ENCODE measurements at regions not wholly inside any gene's neighbourhood (a gene's known extent, or its start where the extent isn't known, plus 50 kb on each side); places are given as distances from the start of the nearest gene placed in this dataset.
A peak's percentile ranks its signal among the peaks of the same experiment; 100 is the strongest.

DNA sequence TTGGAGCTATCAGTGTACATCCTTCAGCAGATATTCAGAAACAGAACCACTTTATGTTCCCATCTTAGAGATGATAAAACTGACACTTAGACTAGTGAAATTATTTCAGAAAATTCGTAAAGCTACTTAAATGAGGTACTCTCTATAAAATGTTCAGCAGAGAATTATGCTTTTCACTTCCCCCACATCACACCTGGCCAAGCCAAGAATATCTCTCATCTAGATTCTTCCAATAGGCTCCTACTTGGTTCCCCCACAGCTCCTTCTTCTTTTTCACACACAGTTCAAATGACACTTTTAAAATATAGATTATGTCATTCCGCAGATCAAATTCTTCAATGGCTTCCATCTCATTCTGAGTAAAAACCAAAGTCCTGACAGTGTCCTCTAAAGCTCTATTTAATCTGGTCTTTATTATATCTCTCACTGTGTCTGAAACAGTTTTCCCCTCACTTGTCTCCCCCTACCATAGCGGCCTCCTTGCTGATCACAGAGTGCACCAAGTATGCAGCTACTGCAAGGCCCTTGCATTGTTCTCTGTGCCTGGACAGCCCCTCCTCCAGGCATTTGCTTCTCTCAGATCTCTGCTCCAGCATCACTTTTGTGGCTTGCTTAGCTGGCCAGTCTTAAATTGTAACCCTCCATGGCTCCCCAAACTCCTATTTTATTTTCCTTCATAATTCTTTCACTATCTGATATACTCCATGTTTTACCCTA is 736.8 kb upstream of the USP15 start:
- Mint-ChIP-seq H3K27me3 (ENCODE audit: insufficient read depth, low read depth) (no peaks in the 10 kb centered on the region), H3K9me3 (no peaks in the 10 kb centered on the region), H3K4me3 (no peak overlapping the region), H3K36me3 (no peaks in the 10 kb centered on the region), H3K27ac (no peak overlapping the region), H3K4me1 (peaks cover 28% of the 10 kb centered on the region)
- no peaks in the 10 kb centered on the region for H3K79me2 ChIP-seq (ENCODE audit: low read depth)
- no peak overlapping the region for H3K4me2 ChIP-seq
- H3K4me1 ChIP-seq, result peaks cover 18% of the 10 kb centered on the region
- H2AFZ ChIP-seq (replicated peaks), result no peak overlapping the region
- no peak overlapping the region for H3K4me3 ChIP-seq
- H3K27ac ChIP-seq, result no peak overlapping the region
- H3K27me3 ChIP-seq, result no peaks in the 10 kb centered on the region
- peaks cover 8% of the 10 kb centered on the region for H3F3A ChIP-seq (ENCODE audit: low read depth)
- no peaks in the 10 kb centered on the region for H3K9me3 ChIP-seq (ENCODE audit: low read depth)
- H3K36me3 ChIP-seq, result no peaks in the 10 kb centered on the region
- TF ChIP-seq EZH2phosphoT487 (IDR thresholded peaks at IDR 0.05), result no peak
- no peak for TF ChIP-seq EZH2 (IDR thresholded peaks at IDR 0.05)
- TF ChIP-seq, protein P1, sequence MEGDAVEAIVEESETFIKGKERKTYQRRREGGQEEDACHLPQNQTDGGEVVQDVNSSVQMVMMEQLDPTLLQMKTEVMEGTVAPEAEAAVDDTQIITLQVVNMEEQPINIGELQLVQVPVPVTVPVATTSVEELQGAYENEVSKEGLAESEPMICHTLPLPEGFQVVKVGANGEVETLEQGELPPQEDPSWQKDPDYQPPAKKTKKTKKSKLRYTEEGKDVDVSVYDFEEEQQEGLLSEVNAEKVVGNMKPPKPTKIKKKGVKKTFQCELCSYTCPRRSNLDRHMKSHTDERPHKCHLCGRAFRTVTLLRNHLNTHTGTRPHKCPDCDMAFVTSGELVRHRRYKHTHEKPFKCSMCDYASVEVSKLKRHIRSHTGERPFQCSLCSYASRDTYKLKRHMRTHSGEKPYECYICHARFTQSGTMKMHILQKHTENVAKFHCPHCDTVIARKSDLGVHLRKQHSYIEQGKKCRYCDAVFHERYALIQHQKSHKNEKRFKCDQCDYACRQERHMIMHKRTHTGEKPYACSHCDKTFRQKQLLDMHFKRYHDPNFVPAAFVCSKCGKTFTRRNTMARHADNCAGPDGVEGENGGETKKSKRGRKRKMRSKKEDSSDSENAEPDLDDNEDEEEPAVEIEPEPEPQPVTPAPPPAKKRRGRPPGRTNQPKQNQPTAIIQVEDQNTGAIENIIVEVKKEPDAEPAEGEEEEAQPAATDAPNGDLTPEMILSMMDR (IDR thresholded peaks at IDR 0.05), result no peak
- no peaks in the 10 kb centered on the region for H4K20me1 ChIP-seq (ENCODE audit: low read depth)
- peak; percentile 58 for DNase-seq (ENCODE audit: low spot score)
- H3K9ac ChIP-seq, result no peak overlapping the region

DNA sequence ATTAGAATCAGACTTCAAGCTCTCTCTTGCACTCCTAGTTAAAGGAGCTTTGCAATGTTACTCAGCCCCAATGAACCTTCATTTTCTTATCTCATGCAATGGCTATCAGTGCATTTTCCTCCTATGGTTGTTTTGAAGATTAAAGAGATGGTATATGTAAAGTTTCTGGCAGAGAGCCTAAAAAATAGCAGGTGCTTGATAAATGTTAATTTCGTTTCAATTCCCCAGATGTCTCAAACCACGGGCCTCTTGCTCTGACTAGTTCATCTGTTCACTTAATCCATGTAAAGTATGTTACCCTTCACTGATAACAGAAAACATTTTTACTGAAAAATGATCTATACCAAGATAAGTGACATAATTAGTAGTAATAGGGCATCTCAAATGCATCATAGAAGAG is 735.4 kb upstream of the USP15 start:
- Histone ChIP-seq H3K27ac (no peak overlapping the region), H3K4me2 (no peak overlapping the region), H3K4me1 (peaks cover 18% of the 10 kb centered on the region), H3K9ac (no peak overlapping the region), H3K9me3 (ENCODE audit: low read depth) (no peaks in the 10 kb centered on the region), H3K27me3 (no peaks in the 10 kb centered on the region), H3K36me3 (no peaks in the 10 kb centered on the region), H4K20me1 (ENCODE audit: low read depth) (no peaks in the 10 kb centered on the region), H3K79me2 (ENCODE audit: low read depth) (no peaks in the 10 kb centered on the region), H3K4me3 (no peak overlapping the region), H3F3A (ENCODE audit: low read depth) (peaks cover 8% of the 10 kb centered on the region), H2AFZ (replicated peaks) (no peak overlapping the region)
- H3K9me3 Mint-ChIP-seq, result no peaks in the 10 kb centered on the region
- H3K4me3 Mint-ChIP-seq, result no peak overlapping the region
- no peak for DNase-seq (ENCODE audit: low spot score)
- H3K4me1 Mint-ChIP-seq, result peaks cover 28% of the 10 kb centered on the region
- no peaks in the 10 kb centered on the region for H3K36me3 Mint-ChIP-seq
- H3K27me3 Mint-ChIP-seq (ENCODE audit: insufficient read depth, low read depth), result no peaks in the 10 kb centered on the region
- H3K27ac Mint-ChIP-seq, result no peak overlapping the region
- TF ChIP-seq, protein P1 (IDR thresholded peaks at IDR 0.05), result no peak

DNA sequence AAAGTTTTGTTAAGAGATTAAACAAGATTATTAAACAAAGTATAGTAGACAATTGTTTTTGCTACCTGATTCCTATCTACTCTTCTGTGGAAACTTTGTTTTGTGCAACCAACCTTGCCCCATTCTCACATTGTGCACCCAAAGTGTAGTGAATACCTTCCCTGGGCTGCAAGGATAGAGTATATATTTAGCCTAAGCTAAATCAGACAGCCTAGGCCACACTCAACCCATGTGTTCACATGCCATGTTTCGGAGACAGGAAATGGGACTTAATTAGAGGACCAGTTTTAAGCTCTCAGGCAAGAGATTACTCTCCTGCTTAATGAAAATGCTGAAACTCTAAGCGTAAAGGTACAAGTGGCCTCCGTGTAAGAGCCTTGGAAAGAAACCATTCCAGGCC is 734.9 kb upstream of the USP15 start:
- Mint-ChIP-seq H3K27me3 (ENCODE audit: insufficient read depth, low read depth) (no peaks in the 10 kb centered on the region), H3K4me1 (peaks cover 27% of the 10 kb centered on the region), H3K36me3 (no peaks in the 10 kb centered on the region), H3K4me3 (no peak overlapping the region), H3K9me3 (no peaks in the 10 kb centered on the region), H3K27ac (no peak overlapping the region)
- Histone ChIP-seq H3K4me2 (no peak overlapping the region), H3K9ac (no peak overlapping the region), H2AFZ (replicated peaks) (no peak overlapping the region), H3K36me3 (no peaks in the 10 kb centered on the region), H3K4me3 (no peak overlapping the region), H3K79me2 (ENCODE audit: low read depth) (no peaks in the 10 kb centered on the region), H3K4me1 (peaks cover 18% of the 10 kb centered on the region), H4K20me1 (ENCODE audit: low read depth) (no peaks in the 10 kb centered on the region), H3K9me3 (ENCODE audit: low read depth) (no peaks in the 10 kb centered on the region), H3K27ac (no peak overlapping the region), H3F3A (ENCODE audit: low read depth) (peaks cover 8% of the 10 kb centered on the region), H3K27me3 (no peaks in the 10 kb centered on the region)
- TF ChIP-seq EZH2phosphoT487 (IDR thresholded peaks at IDR 0.05) (no peak), EZH2 (IDR thresholded peaks at IDR 0.05) (no peak)
- TF ChIP-seq, protein P1 (IDR thresholded peaks at IDR 0.05), result no peak
- no peak for DNase-seq (ENCODE audit: low spot score)
